ENCODE measurements at regions not wholly inside any gene's neighbourhood (a gene's known extent, or its start where the extent isn't known, plus 50 kb on each side); places are given as distances from the start of the nearest gene placed in this dataset.

DNA sequence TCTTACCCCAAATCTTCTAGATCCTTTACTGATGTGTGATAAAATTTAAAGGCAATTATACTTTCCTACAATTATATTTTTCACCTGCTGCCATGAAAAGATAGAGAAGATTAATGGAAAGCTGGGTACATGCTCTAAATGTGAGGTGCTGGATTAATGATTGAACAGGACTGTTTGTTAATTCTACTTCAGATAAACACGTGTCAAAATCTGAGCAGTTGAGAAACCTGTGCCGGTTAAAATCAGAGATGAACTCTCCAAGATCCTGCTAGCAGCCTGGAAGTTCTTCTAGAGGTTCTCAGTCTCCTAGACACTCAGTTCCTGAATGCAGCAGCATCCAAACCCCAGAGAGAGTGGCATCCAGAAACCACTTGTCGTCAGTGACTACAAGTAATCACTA, 69.2 kb downstream of the INHBA start:
- H3K4me3 ChIP-seq (ENCODE audit: low read depth in 1 of 2, low read length in 1 of 2), result no peak overlapping the region
- H3K4me1 ChIP-seq (ENCODE audit: control insufficient read depth in 1 of 2, insufficient read depth in 1 of 2, low read depth in 1 of 2, low read length in 1 of 2), result peaks cover 10 to 13% of the 10 kb centered on the region in 2 experiments
- H3K36me3 ChIP-seq, result no peaks in the 10 kb centered on the region
- no peaks in the 10 kb centered on the region for H3K9me3 ChIP-seq
- H3K27me3 ChIP-seq, result no peaks in the 10 kb centered on the region
- TF ChIP-seq, protein P1, sequence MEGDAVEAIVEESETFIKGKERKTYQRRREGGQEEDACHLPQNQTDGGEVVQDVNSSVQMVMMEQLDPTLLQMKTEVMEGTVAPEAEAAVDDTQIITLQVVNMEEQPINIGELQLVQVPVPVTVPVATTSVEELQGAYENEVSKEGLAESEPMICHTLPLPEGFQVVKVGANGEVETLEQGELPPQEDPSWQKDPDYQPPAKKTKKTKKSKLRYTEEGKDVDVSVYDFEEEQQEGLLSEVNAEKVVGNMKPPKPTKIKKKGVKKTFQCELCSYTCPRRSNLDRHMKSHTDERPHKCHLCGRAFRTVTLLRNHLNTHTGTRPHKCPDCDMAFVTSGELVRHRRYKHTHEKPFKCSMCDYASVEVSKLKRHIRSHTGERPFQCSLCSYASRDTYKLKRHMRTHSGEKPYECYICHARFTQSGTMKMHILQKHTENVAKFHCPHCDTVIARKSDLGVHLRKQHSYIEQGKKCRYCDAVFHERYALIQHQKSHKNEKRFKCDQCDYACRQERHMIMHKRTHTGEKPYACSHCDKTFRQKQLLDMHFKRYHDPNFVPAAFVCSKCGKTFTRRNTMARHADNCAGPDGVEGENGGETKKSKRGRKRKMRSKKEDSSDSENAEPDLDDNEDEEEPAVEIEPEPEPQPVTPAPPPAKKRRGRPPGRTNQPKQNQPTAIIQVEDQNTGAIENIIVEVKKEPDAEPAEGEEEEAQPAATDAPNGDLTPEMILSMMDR (IDR thresholded peaks at IDR 0.05), result no peak
- H3K27ac ChIP-seq, result no peak overlapping the region

DNA sequence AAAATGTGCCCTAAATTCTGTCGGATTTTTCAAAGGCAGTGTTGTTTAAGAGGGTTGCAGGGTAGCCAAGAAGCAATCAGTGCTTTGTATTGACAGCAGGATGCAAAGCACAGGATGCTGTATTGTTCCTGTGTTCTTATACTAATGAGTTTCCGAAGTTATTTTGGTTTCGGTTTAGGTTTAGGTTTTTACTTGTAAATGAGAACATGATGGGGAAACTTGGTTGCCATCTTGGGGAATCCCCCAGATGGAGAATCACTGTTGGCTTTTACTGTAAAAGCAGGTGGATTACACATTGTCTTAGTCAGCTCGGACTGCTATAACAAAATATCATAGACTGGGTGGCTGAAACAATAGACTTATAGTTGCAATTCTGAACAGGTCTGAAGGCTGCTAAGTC, 72.1 kb downstream of the INHBA start:
- H3K4me1 ChIP-seq (ENCODE audit: control insufficient read depth in 1 of 2, insufficient read depth in 1 of 2, low read depth in 1 of 2, low read length in 1 of 2), result peaks cover 2 to 5% of the 10 kb centered on the region in 2 experiments
- H3K27me3 ChIP-seq, result no peaks in the 10 kb centered on the region
- TF ChIP-seq, protein P1 (IDR thresholded peaks at IDR 0.05), result no peak

DNA sequence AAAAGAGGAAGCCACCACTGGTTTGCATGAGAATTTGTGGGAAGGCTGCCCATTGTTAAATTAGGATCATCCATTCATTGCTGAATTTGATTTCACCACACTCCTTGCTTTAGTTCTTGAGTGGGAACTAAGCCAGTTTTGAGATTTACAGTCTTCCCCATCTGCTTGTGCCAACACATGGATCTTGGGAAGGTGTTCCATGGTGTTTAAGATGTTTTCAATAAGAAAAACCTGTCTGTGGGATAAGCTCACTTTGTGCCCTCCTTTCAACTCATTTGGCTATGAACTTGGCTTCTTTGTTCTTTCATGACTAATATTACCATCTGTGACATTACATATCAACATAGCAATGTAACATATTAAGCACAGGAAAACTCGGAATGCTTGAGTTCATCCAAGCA, 73.2 kb downstream of the INHBA start:
- Histone ChIP-seq H3K27me3 (no peaks in the 10 kb centered on the region), H3K9me3 (no peaks in the 10 kb centered on the region), H3K27ac (no peak overlapping the region), H3K4me3 (ENCODE audit: low read depth in 1 of 2, low read length in 1 of 2) (no peak overlapping the region), H3K4me1 (ENCODE audit: control insufficient read depth in 1 of 2, insufficient read depth in 1 of 2, low read depth in 1 of 2, low read length in 1 of 2) (peaks cover 0 to 3% of the 10 kb centered on the region in 2 experiments), H3K36me3 (no peaks in the 10 kb centered on the region)
- TF ChIP-seq, protein P1 (IDR thresholded peaks at IDR 0.05), result no peak

More for the DNA sequence above, 72.1 kb downstream of the INHBA start:
- H3K27ac ChIP-seq, result no peak overlapping the region
- H3K36me3 ChIP-seq, result no peaks in the 10 kb centered on the region
- H3K4me3 ChIP-seq (ENCODE audit: low read depth in 1 of 2, low read length in 1 of 2), result no peak overlapping the region
- H3K9me3 ChIP-seq, result no peaks in the 10 kb centered on the region

DNA sequence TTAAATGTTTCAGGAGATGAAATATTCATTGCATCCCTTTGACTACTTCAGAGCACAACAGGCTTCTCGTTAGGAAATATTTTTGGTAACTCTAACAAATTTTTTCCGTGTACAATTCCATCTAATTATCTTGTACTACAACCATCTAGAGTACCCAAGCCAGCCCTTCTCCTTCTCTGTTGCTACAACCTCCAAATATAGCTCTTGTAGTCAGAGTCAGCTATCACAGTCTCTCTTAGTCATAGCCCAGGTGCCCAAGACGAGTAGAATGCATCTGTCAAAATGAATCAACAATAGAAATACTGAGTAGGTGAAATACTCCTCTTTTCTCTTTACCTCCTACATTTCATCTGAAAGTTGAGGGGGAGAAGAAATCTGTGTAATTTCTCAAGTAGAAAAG, 74.0 kb downstream of the INHBA start:
- TF ChIP-seq, protein P1 (IDR thresholded peaks at IDR 0.05), result no peak
- H3K4me3 ChIP-seq (ENCODE audit: low read depth in 1 of 2, low read length in 1 of 2), result no peak overlapping the region
- no peaks in the 10 kb centered on the region for H3K9me3 ChIP-seq
- no peak overlapping the region for H3K27ac ChIP-seq
- H3K27me3 ChIP-seq, result no peaks in the 10 kb centered on the region
- peaks cover 0 to 3% of the 10 kb centered on the region in 2 experiments for H3K4me1 ChIP-seq (ENCODE audit: control insufficient read depth in 1 of 2, insufficient read depth in 1 of 2, low read depth in 1 of 2, low read length in 1 of 2)
- no peaks in the 10 kb centered on the region for H3K36me3 ChIP-seq

DNA sequence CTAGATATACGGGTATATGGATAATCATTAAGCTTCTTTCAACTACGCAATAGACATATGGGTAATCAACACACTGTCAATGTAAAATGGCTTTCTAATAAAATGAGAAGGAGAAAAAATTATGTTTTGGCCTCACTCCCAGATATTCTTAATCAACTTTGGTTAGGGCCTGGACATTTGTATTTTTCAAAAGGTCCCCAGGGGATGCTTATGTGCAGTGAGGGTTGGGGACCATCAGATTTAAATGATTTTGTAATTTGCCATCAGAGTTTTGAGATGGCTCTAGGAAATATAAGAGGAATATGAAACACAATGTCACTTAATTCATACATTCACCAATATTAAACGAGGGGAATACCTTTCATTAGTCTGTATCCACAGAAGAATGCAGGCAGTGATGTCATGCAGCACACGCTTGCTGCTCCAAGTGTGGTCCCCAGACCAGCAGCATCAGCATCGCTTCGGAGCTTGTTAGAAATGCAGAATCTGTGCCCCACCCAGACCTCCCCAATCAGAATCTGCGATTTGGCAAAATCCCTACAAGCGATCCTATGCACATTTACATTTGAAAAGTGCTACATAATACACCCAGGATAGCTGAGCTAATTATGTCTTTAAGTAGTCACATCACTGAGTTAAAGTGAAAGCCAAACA, 75.1 kb downstream of the INHBA start:
- Histone ChIP-seq H3K4me3 (ENCODE audit: low read depth in 1 of 2, low read length in 1 of 2) (no peak overlapping the region), H3K27ac (no peak overlapping the region), H3K9me3 (no peaks in the 10 kb centered on the region), H3K4me1 (ENCODE audit: control insufficient read depth in 1 of 2, insufficient read depth in 1 of 2, low read depth in 1 of 2, low read length in 1 of 2) (peaks cover 0 to 3% of the 10 kb centered on the region in 2 experiments), H3K36me3 (no peaks in the 10 kb centered on the region), H3K27me3 (no peaks in the 10 kb centered on the region)
- TF ChIP-seq, protein P1 (IDR thresholded peaks at IDR 0.05), result no peak
